Astrocyte of the cerebellum (primary cell): ENCODE measurements at regions not wholly inside any gene's neighbourhood (a gene's known extent, or its start where the extent isn't known, plus 50 kb on each side); places are given as distances from the start of the nearest gene placed in this dataset.
"Not testable (repeated sequence)": the region's sequence is repeated elsewhere in the genome, so short reads cannot be mapped to it uniquely, and the experiment has no call there.

ENCODE experiments used
- DNase-seq: peaks from one replicate; pipeline ENCODE4 v3.0.0-alpha.2; 2011; ENCODE audit warnings: low read depth
- H3K4me3 ChIP-seq: 2 replicates; pipeline ENCODE4 v1.5.1; 2011; ENCODE audit warnings: mild to moderate bottlenecking, low read depth, low read length, moderate library complexity
- in situ Hi-C: cut with HindIII; loops from 2 replicates; pipeline ENCODE4 v1.10.0; 2017; ENCODE audit warnings: low sequenced_read_pairs
- TF ChIP-seq, protein P1 (sequence below): IDR thresholded peaks from 2 replicates; pipeline ENCODE4 v1.5.1; 2012; ENCODE audit warnings: low read length, low read depth, moderate library complexity, mild to moderate bottlenecking; ENCODE audit errors: missing control alignments

DNA sequence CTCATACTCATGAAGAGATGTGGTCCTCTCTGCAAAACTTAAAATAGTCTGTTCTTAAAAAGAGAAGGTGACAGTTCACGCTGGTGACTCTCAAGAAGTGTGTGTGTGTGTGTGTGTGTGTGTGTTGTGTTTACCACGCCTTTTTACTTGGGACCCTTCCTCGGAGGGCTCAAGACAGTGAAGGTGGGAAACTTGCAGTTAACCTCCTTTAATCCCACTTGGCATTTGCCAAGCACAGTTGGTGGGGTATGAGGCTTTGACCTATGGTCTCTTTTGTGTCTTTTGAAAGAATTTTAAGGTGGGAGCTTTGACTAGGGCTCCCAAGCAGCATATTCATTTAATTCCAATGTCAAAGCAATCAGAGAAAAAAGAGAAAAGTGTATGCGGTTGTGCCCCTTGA is 395.8 kb downstream of the TFAP2B start:
- H3K4me3 ChIP-seq = no peak overlapping the region
- in situ Hi-C loops = no loop called here

DNA sequence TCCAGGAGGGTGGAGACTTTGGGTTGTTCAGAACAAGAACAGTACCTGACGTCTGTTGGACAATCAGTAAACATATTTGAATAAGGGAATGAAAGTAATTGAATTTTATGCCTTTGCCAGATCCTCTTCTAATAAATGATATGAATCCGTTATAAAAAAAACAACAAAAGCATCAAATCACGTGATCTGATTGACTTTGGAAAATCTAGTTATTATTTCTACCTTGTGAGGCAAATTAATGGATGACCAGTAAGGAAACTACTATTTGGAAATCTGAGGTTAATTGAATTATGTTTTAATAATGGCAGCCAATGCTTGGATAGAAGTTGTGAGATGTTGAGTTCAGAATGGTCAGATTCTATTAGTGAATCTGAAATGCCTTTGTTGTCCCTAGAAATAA is 399.5 kb downstream of the TFAP2B start:
- TF ChIP-seq, protein P1, sequence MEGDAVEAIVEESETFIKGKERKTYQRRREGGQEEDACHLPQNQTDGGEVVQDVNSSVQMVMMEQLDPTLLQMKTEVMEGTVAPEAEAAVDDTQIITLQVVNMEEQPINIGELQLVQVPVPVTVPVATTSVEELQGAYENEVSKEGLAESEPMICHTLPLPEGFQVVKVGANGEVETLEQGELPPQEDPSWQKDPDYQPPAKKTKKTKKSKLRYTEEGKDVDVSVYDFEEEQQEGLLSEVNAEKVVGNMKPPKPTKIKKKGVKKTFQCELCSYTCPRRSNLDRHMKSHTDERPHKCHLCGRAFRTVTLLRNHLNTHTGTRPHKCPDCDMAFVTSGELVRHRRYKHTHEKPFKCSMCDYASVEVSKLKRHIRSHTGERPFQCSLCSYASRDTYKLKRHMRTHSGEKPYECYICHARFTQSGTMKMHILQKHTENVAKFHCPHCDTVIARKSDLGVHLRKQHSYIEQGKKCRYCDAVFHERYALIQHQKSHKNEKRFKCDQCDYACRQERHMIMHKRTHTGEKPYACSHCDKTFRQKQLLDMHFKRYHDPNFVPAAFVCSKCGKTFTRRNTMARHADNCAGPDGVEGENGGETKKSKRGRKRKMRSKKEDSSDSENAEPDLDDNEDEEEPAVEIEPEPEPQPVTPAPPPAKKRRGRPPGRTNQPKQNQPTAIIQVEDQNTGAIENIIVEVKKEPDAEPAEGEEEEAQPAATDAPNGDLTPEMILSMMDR = no peak
- no peak overlapping the region for H3K4me3 ChIP-seq
- in situ Hi-C loops = no loop called here
- DNase-seq = no peak

More for the DNA sequence above, 395.8 kb downstream of the TFAP2B start:
- DNase-seq = no peak
- TF ChIP-seq, protein P1 = no peak

DNA sequence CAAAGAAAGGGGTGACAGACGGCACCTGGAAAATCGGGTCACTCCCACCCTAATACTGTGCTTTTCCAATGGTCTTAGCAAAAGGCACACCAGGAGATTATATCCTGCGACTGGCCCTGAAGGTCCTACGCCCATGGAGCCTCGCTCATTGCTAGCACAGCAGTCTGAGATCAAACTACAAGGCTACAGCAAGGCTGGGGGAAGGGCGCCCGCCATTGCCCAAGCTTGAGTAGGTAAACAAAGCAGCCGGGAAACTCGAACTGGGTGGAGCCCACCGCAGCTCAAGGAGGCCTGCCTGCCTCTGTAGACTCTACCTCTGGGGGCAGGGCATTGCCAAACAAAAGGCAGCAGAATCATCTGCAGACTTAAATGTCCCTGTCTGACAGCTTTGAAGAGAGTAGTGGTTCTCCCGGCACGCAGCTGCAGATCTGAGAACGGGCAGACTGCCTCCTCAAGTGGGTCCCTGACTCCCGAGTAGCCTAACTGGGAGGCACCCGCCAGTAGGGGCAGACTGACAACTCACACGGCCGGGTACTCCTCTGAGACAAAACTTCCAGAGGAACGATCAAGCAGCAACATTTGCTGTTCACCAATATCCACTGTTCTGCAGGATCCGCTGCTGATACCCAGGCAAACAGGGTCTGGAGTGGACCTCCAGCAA is 406.0 kb downstream of the TFAP2B start:
- DNase-seq, in situ Hi-C loops, H3K4me3 ChIP-seq: not testable (repeated sequence)

DNA sequence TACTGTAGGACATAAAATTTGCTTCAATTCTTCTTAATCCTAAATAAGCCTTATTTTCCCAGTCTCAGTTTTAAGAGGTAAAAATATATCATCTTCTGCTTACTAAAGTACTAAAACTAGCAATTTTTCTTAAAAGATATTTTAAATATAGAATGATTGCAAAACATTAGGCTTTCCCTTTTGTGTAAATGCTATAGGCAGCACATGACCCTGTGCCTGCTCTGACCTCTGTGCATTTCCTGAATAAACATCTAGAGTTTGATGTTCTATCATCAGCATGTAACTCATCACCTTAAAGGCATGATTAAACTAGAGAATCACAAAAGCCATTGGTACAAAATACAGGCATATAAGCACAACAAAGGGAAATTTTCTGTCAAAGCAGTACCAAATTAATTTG is 422.7 kb downstream of the TFAP2B start:
- TF ChIP-seq, protein P1 = no peak
- no peak for DNase-seq
- in situ Hi-C loops = no loop called here
- H3K4me3 ChIP-seq = no peak overlapping the region

DNA sequence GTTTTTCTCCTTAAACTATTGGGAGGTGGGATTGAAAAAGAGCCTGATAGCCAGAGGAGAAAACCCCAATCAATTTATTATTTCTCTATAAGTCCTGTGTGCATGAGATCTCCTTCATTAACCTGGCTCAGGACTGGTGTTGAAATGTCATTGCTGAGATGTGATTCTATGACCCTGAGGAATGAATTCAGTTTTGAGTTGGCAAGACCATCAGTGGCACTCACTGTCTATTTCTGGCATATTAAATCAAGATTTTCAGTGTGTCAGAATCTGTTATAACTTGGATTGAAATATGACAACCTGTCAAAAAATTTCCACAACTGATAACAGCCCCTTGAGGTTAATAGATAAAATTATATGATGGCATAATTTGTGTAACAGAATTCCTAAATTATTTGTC is 431.1 kb downstream of the TFAP2B start:
- TF ChIP-seq, protein P1 = no peak
- in situ Hi-C loops = no loop called here
- H3K4me3 ChIP-seq = no peak overlapping the region
- DNase-seq = no peak

DNA sequence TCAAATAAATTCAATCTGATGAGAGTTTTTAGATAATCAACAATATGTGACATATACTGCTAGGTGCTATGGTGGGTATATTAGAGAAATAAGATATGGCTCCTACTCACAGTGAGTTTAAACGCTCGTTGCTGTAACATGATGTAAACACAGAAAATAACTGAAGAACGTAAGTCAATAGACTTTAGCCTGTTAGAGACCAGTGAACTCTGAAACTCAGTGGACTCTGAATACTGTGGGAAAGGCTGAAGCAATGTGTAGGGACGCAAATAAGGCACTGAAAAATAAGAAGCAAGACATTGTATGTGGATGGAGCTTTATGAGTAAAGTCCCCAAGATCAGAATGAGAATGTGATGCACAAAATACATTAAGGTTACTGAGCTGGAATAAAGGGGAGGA is 431.6 kb downstream of the TFAP2B start:
- H3K4me3 ChIP-seq = no peak overlapping the region
- in situ Hi-C loops = no loop called here
- TF ChIP-seq, protein P1 = no peak
- DNase-seq = no peak

DNA sequence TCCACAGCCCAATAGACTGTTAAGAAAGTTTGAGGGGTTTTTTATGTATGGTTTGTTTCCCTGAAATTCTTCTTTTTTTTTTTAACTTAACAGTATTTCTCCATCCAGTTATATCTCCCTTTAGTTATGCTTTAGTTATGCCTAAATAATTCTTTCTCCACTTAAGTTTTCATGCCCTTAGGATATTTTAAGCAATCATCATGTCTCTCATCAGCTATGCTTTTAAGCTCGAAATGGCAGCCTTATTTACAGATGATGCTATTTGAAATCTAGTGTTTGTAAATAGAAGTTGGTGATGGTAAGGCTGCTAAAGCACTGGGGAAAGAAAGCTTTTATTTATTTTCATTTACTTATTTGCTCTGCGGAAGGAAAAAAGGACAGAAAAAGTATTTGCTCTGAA is 439.3 kb downstream of the TFAP2B start:
- in situ Hi-C loops = no loop called here
- DNase-seq = no peak
- no peak overlapping the region for H3K4me3 ChIP-seq
- TF ChIP-seq, protein P1 = no peak
